ENCODE measurements at regions not wholly inside any gene's neighbourhood (a gene's known extent, or its start where the extent isn't known, plus 50 kb on each side); places are given as distances from the start of the nearest gene placed in this dataset.

DNA sequence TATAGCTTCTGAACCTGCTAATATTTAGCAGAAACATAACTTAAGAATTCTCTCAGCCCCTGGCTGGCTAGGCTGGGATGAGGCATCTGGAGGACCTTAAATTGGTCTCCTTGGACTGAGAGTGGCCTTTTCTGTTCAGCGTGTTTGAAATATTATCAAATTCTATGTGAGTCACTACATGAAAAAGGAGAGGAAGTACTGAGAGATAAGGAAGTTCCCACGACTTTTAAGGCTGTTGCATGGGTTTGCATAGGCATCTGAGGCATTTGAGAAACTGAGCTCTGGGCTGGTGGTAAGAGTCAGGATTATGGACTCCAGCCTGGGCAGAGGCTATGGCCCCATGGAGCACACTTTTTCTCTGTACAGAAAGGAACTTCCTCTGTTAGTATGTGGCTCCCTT is 816.2 kb upstream of the GRAMD2B start:
- no peak for DNase-seq (ENCODE audit: low spot score in 2 of 2)
- no peaks in the 10 kb centered on the region for H3K36me3 ChIP-seq
- H3K4me1 ChIP-seq: no peaks in the 10 kb centered on the region
- no peaks in the 10 kb centered on the region for H3K9me3 ChIP-seq
- TF ChIP-seq POLR2A (IDR thresholded peaks at IDR 0.05) (no peak), EP300 (IDR thresholded peaks at IDR 0.05) (no peak), POLR2AphosphoS5 (IDR thresholded peaks at IDR 0.05) (no peak)
- TF ChIP-seq, protein P1, sequence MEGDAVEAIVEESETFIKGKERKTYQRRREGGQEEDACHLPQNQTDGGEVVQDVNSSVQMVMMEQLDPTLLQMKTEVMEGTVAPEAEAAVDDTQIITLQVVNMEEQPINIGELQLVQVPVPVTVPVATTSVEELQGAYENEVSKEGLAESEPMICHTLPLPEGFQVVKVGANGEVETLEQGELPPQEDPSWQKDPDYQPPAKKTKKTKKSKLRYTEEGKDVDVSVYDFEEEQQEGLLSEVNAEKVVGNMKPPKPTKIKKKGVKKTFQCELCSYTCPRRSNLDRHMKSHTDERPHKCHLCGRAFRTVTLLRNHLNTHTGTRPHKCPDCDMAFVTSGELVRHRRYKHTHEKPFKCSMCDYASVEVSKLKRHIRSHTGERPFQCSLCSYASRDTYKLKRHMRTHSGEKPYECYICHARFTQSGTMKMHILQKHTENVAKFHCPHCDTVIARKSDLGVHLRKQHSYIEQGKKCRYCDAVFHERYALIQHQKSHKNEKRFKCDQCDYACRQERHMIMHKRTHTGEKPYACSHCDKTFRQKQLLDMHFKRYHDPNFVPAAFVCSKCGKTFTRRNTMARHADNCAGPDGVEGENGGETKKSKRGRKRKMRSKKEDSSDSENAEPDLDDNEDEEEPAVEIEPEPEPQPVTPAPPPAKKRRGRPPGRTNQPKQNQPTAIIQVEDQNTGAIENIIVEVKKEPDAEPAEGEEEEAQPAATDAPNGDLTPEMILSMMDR (IDR thresholded peaks at IDR 0.05): no peak
- H3K27me3 ChIP-seq: no peaks in the 10 kb centered on the region
- WGBS: 83% methylated on average over 2 of the region's 2 CpGs
- no peak overlapping the region for H3K4me3 ChIP-seq
- no peak overlapping the region for H3K27ac ChIP-seq

DNA sequence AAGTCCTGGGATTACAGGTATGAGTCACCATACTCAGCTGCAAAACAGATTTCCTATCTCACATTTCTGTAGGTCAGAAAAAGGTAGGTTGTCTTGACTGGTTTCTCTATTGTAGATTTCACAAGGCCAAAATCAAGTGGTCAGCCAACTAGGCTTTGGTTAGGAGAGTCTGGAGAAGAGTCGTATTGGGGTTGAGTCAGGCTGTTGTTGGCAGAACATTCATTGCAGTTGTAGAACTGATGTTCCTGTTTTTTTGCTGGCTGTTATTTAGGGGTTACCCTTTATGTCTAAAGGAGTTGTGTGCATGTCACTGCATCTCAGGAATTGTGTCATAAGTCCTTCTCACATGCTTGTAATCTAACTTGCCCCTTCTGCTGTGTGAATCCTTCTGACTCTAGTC is 814.2 kb upstream of the GRAMD2B start:
- Histone ChIP-seq H3K9me3 (no peaks in the 10 kb centered on the region), H3K4me3 (no peak overlapping the region), H3K27me3 (no peaks in the 10 kb centered on the region), H3K27ac (no peak overlapping the region), H3K4me1 (no peaks in the 10 kb centered on the region), H3K36me3 (no peaks in the 10 kb centered on the region)
- TF ChIP-seq POLR2AphosphoS5 (IDR thresholded peaks at IDR 0.05) (no peak), POLR2A (IDR thresholded peaks at IDR 0.05) (no peak), EP300 (IDR thresholded peaks at IDR 0.05) (no peak)
- TF ChIP-seq, protein P1 (IDR thresholded peaks at IDR 0.05): no peak
- 100% methylated on average over 1 of the region's 1 CpG for WGBS
- no peak for DNase-seq (ENCODE audit: low spot score in 2 of 2)

DNA sequence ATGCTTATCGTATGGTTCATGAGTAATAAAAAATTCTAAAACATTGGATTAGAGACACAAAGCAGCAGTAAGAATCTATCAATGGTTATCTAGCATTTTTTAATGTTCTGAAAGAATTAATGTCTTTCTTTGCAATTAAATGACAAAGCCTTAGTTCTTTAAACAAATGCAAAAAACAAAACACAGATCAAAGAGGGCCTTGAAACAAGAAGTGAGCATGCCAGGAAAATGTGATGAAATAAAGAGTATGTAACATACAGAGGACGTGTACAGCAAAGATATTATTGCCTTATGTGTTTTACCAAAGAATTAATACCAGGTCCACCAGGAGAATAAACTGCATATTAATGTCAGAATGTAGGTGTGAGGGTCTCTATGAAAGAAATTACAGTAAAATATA is 812.3 kb upstream of the GRAMD2B start:
- 72% methylated on average over 2 of the region's 2 CpGs for WGBS

DNA sequence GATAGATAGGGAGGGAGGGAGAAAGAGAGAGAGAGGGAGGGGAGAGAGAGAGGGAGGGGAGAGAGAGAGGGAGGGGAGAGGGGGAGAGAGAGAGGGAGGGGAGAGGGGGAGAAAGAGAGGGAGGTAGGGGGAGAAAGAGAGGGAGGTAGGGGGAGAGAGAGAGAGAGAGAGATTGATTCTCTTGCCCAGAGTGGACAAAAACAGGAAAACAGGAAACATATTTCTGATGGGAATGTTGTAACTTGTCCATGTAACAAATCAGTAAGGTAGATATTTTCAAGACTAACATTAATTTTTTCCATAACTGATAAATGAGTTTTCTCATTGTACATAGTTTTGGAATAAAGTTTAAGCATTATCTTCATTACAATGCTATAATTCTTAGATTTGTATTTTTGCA is 811.7 kb upstream of the GRAMD2B start:
- Histone ChIP-seq H3K27me3 (no peaks in the 10 kb centered on the region), H3K9me3 (no peaks in the 10 kb centered on the region), H3K36me3 (no peaks in the 10 kb centered on the region), H3K4me3 (no peak overlapping the region), H3K4me1 (no peaks in the 10 kb centered on the region), H3K27ac (no peak overlapping the region)
- TF ChIP-seq POLR2A (IDR thresholded peaks at IDR 0.05): no peak
- TF ChIP-seq, protein P1 (IDR thresholded peaks at IDR 0.05): no peak
- TF ChIP-seq EP300 (IDR thresholded peaks at IDR 0.05): no peak
- TF ChIP-seq POLR2AphosphoS5 (IDR thresholded peaks at IDR 0.05): no peak
- no peak for DNase-seq (ENCODE audit: low spot score in 2 of 2)

More for the DNA sequence above, 812.3 kb upstream of the GRAMD2B start:
- no peaks in the 10 kb centered on the region for H3K36me3 ChIP-seq
- H3K9me3 ChIP-seq: no peaks in the 10 kb centered on the region
- no peak for DNase-seq (ENCODE audit: low spot score in 2 of 2)
- TF ChIP-seq POLR2AphosphoS5 (IDR thresholded peaks at IDR 0.05): no peak
- no peak overlapping the region for H3K27ac ChIP-seq
- no peak overlapping the region for H3K4me3 ChIP-seq
- no peaks in the 10 kb centered on the region for H3K4me1 ChIP-seq
- no peaks in the 10 kb centered on the region for H3K27me3 ChIP-seq

DNA sequence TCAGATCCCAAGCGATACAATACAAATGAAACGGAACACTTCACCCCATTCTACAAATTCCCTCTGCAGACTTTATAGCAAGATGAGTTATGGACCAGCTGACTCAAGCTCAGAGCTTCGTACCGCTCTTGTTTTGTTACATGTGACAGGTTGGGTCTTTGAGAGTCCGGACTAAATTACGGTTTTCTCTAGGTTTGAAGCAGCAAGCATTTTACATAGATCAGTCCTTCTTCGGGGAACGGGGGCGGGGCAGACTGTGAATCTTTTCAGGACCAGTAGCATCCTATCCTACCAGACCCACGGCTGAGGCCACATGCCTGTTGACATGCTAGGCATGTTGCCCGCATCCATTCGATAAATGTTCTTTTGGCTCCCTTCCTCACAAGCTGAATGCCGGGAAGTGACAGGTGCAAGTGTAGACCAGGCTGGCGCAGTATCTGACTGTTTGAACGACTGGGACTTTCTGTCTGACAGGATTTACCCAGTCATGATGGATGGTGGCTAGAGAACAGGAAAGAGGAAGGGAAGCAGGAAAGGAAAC is 811.0 kb upstream of the GRAMD2B start:
- Histone ChIP-seq H3K9me3 (no peaks in the 10 kb centered on the region), H3K4me1 (no peaks in the 10 kb centered on the region), H3K27ac (no peak overlapping the region), H3K27me3 (no peaks in the 10 kb centered on the region), H3K4me3 (no peak overlapping the region), H3K36me3 (no peaks in the 10 kb centered on the region)
- TF ChIP-seq, protein P1 (IDR thresholded peaks at IDR 0.05): no peak
- no peak for TF ChIP-seq EP300 (IDR thresholded peaks at IDR 0.05)
- TF ChIP-seq POLR2A (IDR thresholded peaks at IDR 0.05): no peak
- TF ChIP-seq POLR2AphosphoS5 (IDR thresholded peaks at IDR 0.05): no peak
- no peak for DNase-seq (ENCODE audit: low spot score in 2 of 2)
- 66% methylated on average over 15 of the region's 15 CpGs for WGBS

DNA sequence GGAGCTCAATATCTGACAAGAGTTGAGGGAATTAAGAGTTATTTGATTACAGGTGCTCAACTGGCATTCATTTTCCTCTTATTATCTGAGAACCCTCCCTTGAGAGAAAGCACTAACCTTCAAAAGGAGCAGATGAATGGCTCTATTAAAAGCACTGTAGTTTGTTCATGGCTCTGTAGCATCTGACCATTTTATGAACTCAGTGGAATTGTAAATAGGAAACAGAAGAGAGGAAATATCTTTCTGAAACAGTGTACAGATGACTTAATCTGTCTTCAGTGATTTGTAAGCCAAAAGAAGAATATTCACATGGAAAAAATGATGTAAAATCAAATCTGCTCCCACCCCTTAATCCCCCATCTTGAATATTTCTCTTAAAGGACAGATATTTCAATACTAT is 810.4 kb upstream of the GRAMD2B start:
- H3K4me3 ChIP-seq: no peak overlapping the region
- H3K27ac ChIP-seq: no peak overlapping the region
- no peaks in the 10 kb centered on the region for H3K4me1 ChIP-seq
- no peaks in the 10 kb centered on the region for H3K36me3 ChIP-seq
- no peaks in the 10 kb centered on the region for H3K27me3 ChIP-seq
- TF ChIP-seq, protein P1 (IDR thresholded peaks at IDR 0.05): no peak
- no peak for DNase-seq (ENCODE audit: low spot score in 2 of 2)
- no peaks in the 10 kb centered on the region for H3K9me3 ChIP-seq

Data from suprapubic skin (tissue), 4 donors.